ENCODE measurements at regions not wholly inside any gene's neighbourhood (a gene's known extent, or its start where the extent isn't known, plus 50 kb on each side); places are given as distances from the start of the nearest gene placed in this dataset.
"Not testable (repeated sequence)": the region's sequence is repeated elsewhere in the genome, so short reads cannot be mapped to it uniquely, and the experiment has no call there.

- H3K9me3 ChIP-seq (ENCODE audit: low read depth, low read length): no peaks in the 10 kb centered on the region
- H3K36me3 ChIP-seq (ENCODE audit: insufficient read depth, low read length): no peaks in the 10 kb centered on the region
- TF ChIP-seq POLR2AphosphoS5 (IDR thresholded peaks at IDR 0.05; ENCODE audit: borderline replicate concordance, low read depth, low read length) (no peak), EZH2 (IDR thresholded peaks at IDR 0.05) (no peak), FOXP2 (optimal IDR thresholded peaks at IDR 0.05; ENCODE audit: control extremely low read depth, extremely low read length, insufficient read depth) (no peak)
- DNase-seq (ENCODE audit: low read depth, low spot score): no peak
- no peak overlapping the region for H3K4me3 ChIP-seq
- no peak overlapping the region for H3K9ac ChIP-seq (ENCODE audit: insufficient read length)
- H3K27ac ChIP-seq: no peak overlapping the region
Measured at GRCh38 chr7:68707958-68708357, 890.3 kb upstream of the AUTS2 start.

- Histone ChIP-seq H3K9ac (ENCODE audit: insufficient read length) (no peak overlapping the region), H3K27ac (no peak overlapping the region), H3K9me3 (ENCODE audit: low read depth, low read length) (no peaks in the 10 kb centered on the region), H3K36me3 (ENCODE audit: insufficient read depth, low read length) (no peaks in the 10 kb centered on the region), H3K4me3 (no peak overlapping the region)
- TF ChIP-seq POLR2AphosphoS5 (IDR thresholded peaks at IDR 0.05; ENCODE audit: borderline replicate concordance, low read depth, low read length): no peak
- TF ChIP-seq EZH2 (IDR thresholded peaks at IDR 0.05): no peak
- no peak for TF ChIP-seq FOXP2 (optimal IDR thresholded peaks at IDR 0.05; ENCODE audit: control extremely low read depth, extremely low read length, insufficient read depth)
- no peak for DNase-seq (ENCODE audit: low read depth, low spot score)
Measured at GRCh38 chr7:68712956-68713495, 885.2 kb upstream of the AUTS2 start.

DNA sequence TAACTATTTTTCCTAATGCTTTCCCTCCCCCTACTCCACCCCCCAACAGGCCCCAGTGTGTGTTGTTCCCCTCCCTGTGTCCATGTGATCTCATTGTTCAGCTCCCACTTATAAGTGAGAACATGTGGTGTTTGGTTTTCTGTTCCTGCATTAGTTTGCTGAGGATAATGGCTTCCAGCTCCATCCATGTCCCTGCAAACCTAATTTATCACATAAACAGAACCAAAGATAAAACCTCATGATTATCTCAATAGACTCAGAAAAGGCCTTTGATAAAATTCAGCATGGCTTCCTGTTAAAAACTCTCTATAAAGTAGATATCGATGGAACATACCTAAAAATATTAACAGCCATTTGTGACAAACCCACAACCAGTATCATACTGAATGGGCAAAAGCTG lies 884.1 kb upstream of the AUTS2 start:
- H3K27ac ChIP-seq; H3K36me3 ChIP-seq (ENCODE audit: insufficient read depth, low read length); H3K9me3 ChIP-seq (ENCODE audit: low read depth, low read length); H3K4me3 ChIP-seq; H3K9ac ChIP-seq (ENCODE audit: insufficient read length); DNase-seq (ENCODE audit: low read depth, low spot score): not testable (repeated sequence)

DNA sequence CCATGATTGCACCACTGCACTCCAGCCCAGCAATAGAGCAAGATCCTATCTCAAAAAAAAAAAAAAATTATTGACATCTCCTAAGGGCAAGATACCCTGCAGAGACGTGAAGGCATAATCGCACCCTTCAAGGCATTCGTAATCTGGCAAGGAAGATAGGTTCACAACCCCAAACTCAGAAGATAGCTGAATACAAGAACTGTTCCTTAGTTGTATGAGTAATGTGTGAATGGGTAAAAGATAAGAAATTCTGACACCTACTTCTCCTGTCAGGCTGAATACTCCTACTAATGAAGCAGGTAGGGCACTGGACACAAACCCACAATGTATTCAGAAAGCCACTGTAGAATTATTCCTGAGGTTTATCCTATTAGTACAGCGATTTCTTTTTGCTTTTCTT lies 882.4 kb upstream of the AUTS2 start:
- DNase-seq (ENCODE audit: low read depth, low spot score): no peak
- H3K36me3 ChIP-seq (ENCODE audit: insufficient read depth, low read length): no peaks in the 10 kb centered on the region
- no peaks in the 10 kb centered on the region for H3K9me3 ChIP-seq (ENCODE audit: low read depth, low read length)
- no peak for TF ChIP-seq EZH2 (IDR thresholded peaks at IDR 0.05)
- no peak for TF ChIP-seq FOXP2 (optimal IDR thresholded peaks at IDR 0.05; ENCODE audit: control extremely low read depth, extremely low read length, insufficient read depth)
- no peak for TF ChIP-seq POLR2AphosphoS5 (IDR thresholded peaks at IDR 0.05; ENCODE audit: borderline replicate concordance, low read depth, low read length)
- H3K9ac ChIP-seq (ENCODE audit: insufficient read length): no peak overlapping the region
- H3K4me3 ChIP-seq: no peak overlapping the region
- no peak overlapping the region for H3K27ac ChIP-seq

- no peaks in the 10 kb centered on the region for H3K9me3 ChIP-seq (ENCODE audit: low read depth, low read length)
- no peaks in the 10 kb centered on the region for H3K36me3 ChIP-seq (ENCODE audit: insufficient read depth, low read length)
- H3K4me3 ChIP-seq: no peak overlapping the region
- H3K27ac ChIP-seq: no peak overlapping the region
- H3K9ac ChIP-seq (ENCODE audit: insufficient read length): no peak overlapping the region
- no peak for TF ChIP-seq EZH2 (IDR thresholded peaks at IDR 0.05)
- no peak for TF ChIP-seq POLR2AphosphoS5 (IDR thresholded peaks at IDR 0.05; ENCODE audit: borderline replicate concordance, low read depth, low read length)
- no peak for TF ChIP-seq FOXP2 (optimal IDR thresholded peaks at IDR 0.05; ENCODE audit: control extremely low read depth, extremely low read length, insufficient read depth)
- no peak for DNase-seq (ENCODE audit: low read depth, low spot score)
Measured at GRCh38 chr7:68717176-68717575, 881.1 kb upstream of the AUTS2 start.

DNA sequence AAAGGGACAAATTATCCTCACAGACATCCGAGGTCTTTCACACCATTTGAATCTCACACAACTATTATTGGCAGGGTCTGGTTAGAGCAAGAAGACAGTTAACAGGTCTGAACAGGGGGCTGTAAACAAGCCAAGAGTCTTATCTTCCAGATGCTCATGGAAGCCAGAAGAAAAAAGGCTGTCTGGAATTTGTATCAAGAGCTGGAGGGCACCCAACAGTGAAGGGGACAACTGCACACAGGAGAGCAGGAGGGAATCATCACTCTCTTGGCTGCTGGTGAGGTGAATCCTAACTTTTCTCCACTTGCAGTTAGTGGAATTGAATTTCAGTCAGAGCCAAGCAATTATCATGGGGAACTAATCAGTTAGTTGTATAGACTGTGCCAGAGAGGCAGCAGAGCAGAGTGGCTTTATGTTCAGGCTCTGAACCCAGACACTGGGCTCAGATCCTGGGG lies 880.2 kb upstream of the AUTS2 start:
- H3K36me3 ChIP-seq (ENCODE audit: insufficient read depth, low read length): no peaks in the 10 kb centered on the region
- H3K9ac ChIP-seq (ENCODE audit: insufficient read length): no peak overlapping the region
- H3K27ac ChIP-seq: no peak overlapping the region
- DNase-seq (ENCODE audit: low read depth, low spot score): no peak
- no peak for TF ChIP-seq EZH2 (IDR thresholded peaks at IDR 0.05)
- no peak for TF ChIP-seq FOXP2 (optimal IDR thresholded peaks at IDR 0.05; ENCODE audit: control extremely low read depth, extremely low read length, insufficient read depth)
- no peak for TF ChIP-seq POLR2AphosphoS5 (IDR thresholded peaks at IDR 0.05; ENCODE audit: borderline replicate concordance, low read depth, low read length)
- no peak overlapping the region for H3K4me3 ChIP-seq
- H3K9me3 ChIP-seq (ENCODE audit: low read depth, low read length): no peaks in the 10 kb centered on the region

DNA sequence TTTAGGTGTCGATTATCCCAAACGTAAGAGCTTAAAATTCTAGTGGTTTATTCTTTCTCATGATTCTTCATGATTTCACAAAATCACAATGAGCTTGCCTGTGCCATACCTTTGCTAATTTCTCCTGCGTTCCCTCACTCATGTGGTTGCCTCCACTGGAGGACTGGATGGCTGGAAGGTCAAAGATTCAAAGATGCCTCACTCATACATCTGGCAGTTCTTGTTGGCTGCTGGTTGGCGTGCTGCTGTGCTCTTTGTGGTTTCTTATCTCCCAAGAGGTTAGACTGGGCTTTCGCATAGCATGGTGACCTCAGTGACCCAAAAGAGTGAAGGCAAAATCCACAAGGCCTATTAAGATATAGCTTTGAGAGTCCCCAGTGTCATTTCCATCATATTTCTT lies 877.6 kb upstream of the AUTS2 start:
- TF ChIP-seq POLR2AphosphoS5 (IDR thresholded peaks at IDR 0.05; ENCODE audit: borderline replicate concordance, low read depth, low read length): no peak
- no peak for TF ChIP-seq EZH2 (IDR thresholded peaks at IDR 0.05)
- TF ChIP-seq FOXP2 (optimal IDR thresholded peaks at IDR 0.05; ENCODE audit: control extremely low read depth, extremely low read length, insufficient read depth): no peak
- Histone ChIP-seq H3K4me3 (no peak overlapping the region), H3K9ac (ENCODE audit: insufficient read length) (no peak overlapping the region), H3K9me3 (ENCODE audit: low read depth, low read length) (no peaks in the 10 kb centered on the region), H3K36me3 (ENCODE audit: insufficient read depth, low read length) (no peaks in the 10 kb centered on the region), H3K27ac (no peak overlapping the region)
- no peak for DNase-seq (ENCODE audit: low read depth, low spot score)

GRCh38 chr7:68722044-68722443 lies 876.2 kb upstream of the AUTS2 start:
- Histone ChIP-seq H3K36me3 (ENCODE audit: insufficient read depth, low read length) (no peaks in the 10 kb centered on the region), H3K4me3 (no peak overlapping the region), H3K9me3 (ENCODE audit: low read depth, low read length) (no peaks in the 10 kb centered on the region), H3K9ac (ENCODE audit: insufficient read length) (no peak overlapping the region), H3K27ac (no peak overlapping the region)
- DNase-seq (ENCODE audit: low read depth, low spot score): no peak
- no peak for TF ChIP-seq EZH2 (IDR thresholded peaks at IDR 0.05)
- no peak for TF ChIP-seq POLR2AphosphoS5 (IDR thresholded peaks at IDR 0.05; ENCODE audit: borderline replicate concordance, low read depth, low read length)
- no peak for TF ChIP-seq FOXP2 (optimal IDR thresholded peaks at IDR 0.05; ENCODE audit: control extremely low read depth, extremely low read length, insufficient read depth)

DNA sequence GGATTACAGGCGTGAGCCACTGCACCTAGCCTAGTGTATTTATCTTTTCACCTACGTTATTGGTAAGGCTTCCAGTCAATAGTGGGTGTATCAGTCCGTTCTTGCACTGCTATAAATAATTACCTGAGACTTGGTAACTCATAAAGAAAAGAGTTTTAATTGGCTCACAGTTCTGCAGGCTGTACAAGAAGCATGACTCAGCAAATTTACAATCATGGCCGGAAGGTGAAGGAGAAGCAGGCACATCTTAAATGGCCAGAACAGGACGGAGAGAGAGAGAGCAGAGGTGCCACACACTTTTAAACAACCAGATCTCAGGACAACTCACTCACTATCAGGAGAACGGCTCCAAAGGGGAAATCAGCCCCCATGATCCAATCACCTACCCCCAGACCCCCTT lies 873.3 kb upstream of the AUTS2 start:
- no peak for TF ChIP-seq EZH2 (IDR thresholded peaks at IDR 0.05)
- TF ChIP-seq POLR2AphosphoS5 (IDR thresholded peaks at IDR 0.05; ENCODE audit: borderline replicate concordance, low read depth, low read length): no peak
- TF ChIP-seq FOXP2 (optimal IDR thresholded peaks at IDR 0.05; ENCODE audit: control extremely low read depth, extremely low read length, insufficient read depth): no peak
- Histone ChIP-seq H3K36me3 (ENCODE audit: insufficient read depth, low read length) (no peaks in the 10 kb centered on the region), H3K27ac (no peak overlapping the region), H3K4me3 (no peak overlapping the region), H3K9ac (ENCODE audit: insufficient read length) (no peak overlapping the region), H3K9me3 (ENCODE audit: low read depth, low read length) (no peaks in the 10 kb centered on the region)
- DNase-seq (ENCODE audit: low read depth, low spot score): no peak
